Nephron progenitor cell (in vitro differentiated cells): ENCODE measurements at regions not wholly inside any gene's neighbourhood (a gene's known extent, or its start where the extent isn't known, plus 50 kb on each side); places are given as distances from the start of the nearest gene placed in this dataset.

Experiments
- DNase-seq: peaks from one replicate; pipeline ENCODE4 v3.0.0; 2021
- H3K27ac Mint-ChIP-seq: 2 replicates; pipeline ENCODE4 v1.8.0; 2021; ENCODE audit warnings: mild to moderate bottlenecking, moderate library complexity, mixed read lengths
- H3K27me3 Mint-ChIP-seq: 2 replicates; pipeline ENCODE4 v1.8.0; 2021; ENCODE audit warnings: mild to moderate bottlenecking, low read depth, mixed read lengths; ENCODE audit not compliant: poor library complexity
- H3K36me3 Mint-ChIP-seq: 2 replicates; pipeline ENCODE4 v1.8.0; 2021; ENCODE audit warnings: low read depth, mixed read lengths
- H3K4me1 Mint-ChIP-seq: 2 replicates; pipeline ENCODE4 v1.8.0; 2021; ENCODE audit warnings: mixed read lengths
- H3K4me3 Mint-ChIP-seq: 2 replicates; pipeline ENCODE4 v1.8.0; 2021; ENCODE audit warnings: mild to moderate bottlenecking, moderate library complexity, mixed read lengths
- H3K9me3 Mint-ChIP-seq: 2 replicates; pipeline ENCODE4 v1.8.0; 2021; ENCODE audit warnings: mild to moderate bottlenecking, moderate library complexity, mixed read lengths
- TF ChIP-seq, protein P1 (sequence below): fragments of 200-600 bp; sonication (generic); IDR thresholded peaks from 2 replicates; pipeline ENCODE4 v1.5.0; 2021; ENCODE audit warnings: antibody characterized with exemption

- Mint-ChIP-seq H3K4me3 (no peak overlapping the region), H3K9me3 (peaks cover 87% of the 10 kb centered on the region), H3K27me3 (peaks cover 8% of the 10 kb centered on the region), H3K36me3 (no peaks in the 10 kb centered on the region), H3K27ac (no peak overlapping the region), H3K4me1 (peaks cover 5% of the 10 kb centered on the region)
- no peak for DNase-seq
- TF ChIP-seq, protein P1, sequence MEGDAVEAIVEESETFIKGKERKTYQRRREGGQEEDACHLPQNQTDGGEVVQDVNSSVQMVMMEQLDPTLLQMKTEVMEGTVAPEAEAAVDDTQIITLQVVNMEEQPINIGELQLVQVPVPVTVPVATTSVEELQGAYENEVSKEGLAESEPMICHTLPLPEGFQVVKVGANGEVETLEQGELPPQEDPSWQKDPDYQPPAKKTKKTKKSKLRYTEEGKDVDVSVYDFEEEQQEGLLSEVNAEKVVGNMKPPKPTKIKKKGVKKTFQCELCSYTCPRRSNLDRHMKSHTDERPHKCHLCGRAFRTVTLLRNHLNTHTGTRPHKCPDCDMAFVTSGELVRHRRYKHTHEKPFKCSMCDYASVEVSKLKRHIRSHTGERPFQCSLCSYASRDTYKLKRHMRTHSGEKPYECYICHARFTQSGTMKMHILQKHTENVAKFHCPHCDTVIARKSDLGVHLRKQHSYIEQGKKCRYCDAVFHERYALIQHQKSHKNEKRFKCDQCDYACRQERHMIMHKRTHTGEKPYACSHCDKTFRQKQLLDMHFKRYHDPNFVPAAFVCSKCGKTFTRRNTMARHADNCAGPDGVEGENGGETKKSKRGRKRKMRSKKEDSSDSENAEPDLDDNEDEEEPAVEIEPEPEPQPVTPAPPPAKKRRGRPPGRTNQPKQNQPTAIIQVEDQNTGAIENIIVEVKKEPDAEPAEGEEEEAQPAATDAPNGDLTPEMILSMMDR = no peak
Observed at GRCh38 chr22:47923011-47923427, 1160.6 kb downstream of the TBC1D22A start.

DNA sequence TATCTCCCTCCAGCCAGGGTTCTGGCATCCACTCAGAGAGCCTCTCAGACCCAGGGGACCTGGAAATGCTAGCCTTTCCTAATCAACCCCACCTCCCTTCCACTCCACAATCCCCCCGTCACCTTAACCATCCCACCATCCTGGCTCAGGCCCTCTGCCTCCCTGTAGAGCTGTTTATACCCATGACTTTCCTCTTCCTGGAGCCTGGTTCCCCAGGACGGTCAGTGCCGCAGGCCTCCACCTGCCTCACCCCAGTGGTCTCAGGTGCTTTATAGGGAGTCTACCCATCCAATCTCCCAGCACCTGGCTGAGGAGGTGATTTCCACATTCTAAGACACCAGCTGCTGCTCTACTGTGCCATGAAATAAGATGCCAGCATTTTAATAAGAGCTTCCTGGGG is 1159.5 kb downstream of the TBC1D22A start:
- Mint-ChIP-seq H3K36me3 (no peaks in the 10 kb centered on the region), H3K4me3 (no peak overlapping the region)

GRCh38 chr22:47920380-47920959 is 1158.0 kb downstream of the TBC1D22A start:
- H3K27me3 Mint-ChIP-seq = peaks cover 8% of the 10 kb centered on the region
- TF ChIP-seq, protein P1 = no peak
- no peak for DNase-seq
- no peaks in the 10 kb centered on the region for H3K36me3 Mint-ChIP-seq
- H3K4me3 Mint-ChIP-seq = no peak overlapping the region
- H3K9me3 Mint-ChIP-seq = peaks cover 74% of the 10 kb centered on the region
- no peak overlapping the region for H3K27ac Mint-ChIP-seq
- no peaks in the 10 kb centered on the region for H3K4me1 Mint-ChIP-seq

More for the DNA sequence above, 1159.5 kb downstream of the TBC1D22A start:
- Mint-ChIP-seq H3K9me3 (peaks cover 78% of the 10 kb centered on the region), H3K27ac (no peak overlapping the region), H3K27me3 (peaks cover 8% of the 10 kb centered on the region), H3K4me1 (peaks cover under 1% of the 10 kb centered on the region)
- DNase-seq = no peak
- TF ChIP-seq, protein P1 = no peak

GRCh38 chr22:47919893-47920292 is 1157.4 kb downstream of the TBC1D22A start:
- H3K27ac Mint-ChIP-seq = no peak overlapping the region
- no peak for DNase-seq
- H3K4me1 Mint-ChIP-seq = no peaks in the 10 kb centered on the region
- H3K27me3 Mint-ChIP-seq = peaks cover 6% of the 10 kb centered on the region
- H3K36me3 Mint-ChIP-seq = no peaks in the 10 kb centered on the region
- TF ChIP-seq, protein P1 = no peak
- no peak overlapping the region for H3K4me3 Mint-ChIP-seq
- peaks cover 74% of the 10 kb centered on the region for H3K9me3 Mint-ChIP-seq

DNA sequence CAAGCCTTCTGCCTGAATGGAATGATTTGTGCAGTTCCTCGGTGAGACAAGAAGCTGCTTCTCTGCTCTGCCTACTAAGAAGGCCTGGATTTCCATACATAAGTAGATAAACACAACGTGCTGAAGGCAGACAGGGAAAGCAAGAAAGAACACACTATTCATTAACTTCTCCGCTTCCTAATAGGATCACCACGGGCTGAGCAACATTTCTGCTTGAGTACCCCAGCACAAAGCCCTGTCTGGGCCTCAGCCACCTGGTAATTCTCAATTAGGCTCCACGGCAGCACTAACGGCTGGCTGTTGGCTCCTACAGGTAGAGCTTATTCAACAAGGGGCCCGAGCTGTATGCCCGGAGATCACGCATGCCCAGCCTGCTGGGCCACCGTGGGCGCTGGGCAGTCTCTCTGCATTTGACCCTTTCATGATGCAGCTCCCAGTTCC is 1156.6 kb downstream of the TBC1D22A start:
- Mint-ChIP-seq H3K27me3 (peaks cover 5% of the 10 kb centered on the region), H3K27ac (no peak overlapping the region), H3K9me3 (peaks cover 72% of the 10 kb centered on the region), H3K4me1 (no peaks in the 10 kb centered on the region), H3K36me3 (no peaks in the 10 kb centered on the region), H3K4me3 (no peak overlapping the region)
- DNase-seq = no peak
- TF ChIP-seq, protein P1 = no peak

- Mint-ChIP-seq H3K4me3 (no peak overlapping the region), H3K9me3 (peaks cover 70% of the 10 kb centered on the region), H3K27ac (no peak overlapping the region), H3K4me1 (no peaks in the 10 kb centered on the region), H3K36me3 (no peaks in the 10 kb centered on the region), H3K27me3 (peaks cover 5% of the 10 kb centered on the region)
- TF ChIP-seq, protein P1 = no peak
- no peak for DNase-seq
Observed at GRCh38 chr22:47918276-47918921, 1155.9 kb downstream of the TBC1D22A start.
